ENCODE measurements at regions not wholly inside any gene's neighbourhood (a gene's known extent, or its start where the extent isn't known, plus 50 kb on each side); places are given as distances from the start of the nearest gene placed in this dataset.

DNA sequence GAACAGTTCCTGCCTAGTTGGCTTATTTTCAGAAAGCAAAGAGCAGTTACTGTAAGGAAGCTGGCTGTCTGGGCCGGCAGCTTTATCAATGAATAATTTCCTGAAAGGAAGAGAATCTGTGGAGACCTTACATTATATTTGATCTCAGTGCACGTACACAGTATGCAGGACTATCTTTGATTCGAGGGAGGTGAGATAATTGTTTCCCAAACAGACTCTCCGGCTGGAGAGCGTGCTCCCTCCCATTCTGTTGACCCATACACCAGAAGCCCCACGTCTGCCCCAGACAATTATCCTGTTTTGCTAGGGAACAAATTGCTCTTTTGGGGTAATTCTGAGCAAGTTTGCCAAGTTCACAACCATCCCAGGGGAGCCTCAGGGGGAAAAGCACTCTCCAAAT, 1115.0 kb downstream of the VRK1 start:
- TF ChIP-seq TAF1 (IDR thresholded peaks at IDR 0.05; ENCODE audit: low read depth, low read length), result no peak
- no peak for TF ChIP-seq POLR2AphosphoS5 (IDR thresholded peaks at IDR 0.05; ENCODE audit: low read depth, low read length)
- TF ChIP-seq SPI1 (IDR thresholded peaks at IDR 0.05; ENCODE audit: low read depth, low read length), result no peak
- no peak for TF ChIP-seq POLR2A (IDR thresholded peaks at IDR 0.05; ENCODE audit: low read depth, low read length)

All from GM12891 (cell line).